Stimulated activated CD8-positive, alpha-beta memory T cell treated with anti-CD3 and anti-CD28 coated beads, Interleukin-15, amount 100 ng/mL, for 1 hour (primary cell): ENCODE measurements at regions not wholly inside any gene's neighbourhood (a gene's known extent, or its start where the extent isn't known, plus 50 kb on each side); places are given as distances from the start of the nearest gene placed in this dataset.

Experiments used
- DNase-seq: peaks from one replicate; pipeline ENCODE4 v3.0.0-alpha.2; 2020; ENCODE audit warnings: low read depth

DNA sequence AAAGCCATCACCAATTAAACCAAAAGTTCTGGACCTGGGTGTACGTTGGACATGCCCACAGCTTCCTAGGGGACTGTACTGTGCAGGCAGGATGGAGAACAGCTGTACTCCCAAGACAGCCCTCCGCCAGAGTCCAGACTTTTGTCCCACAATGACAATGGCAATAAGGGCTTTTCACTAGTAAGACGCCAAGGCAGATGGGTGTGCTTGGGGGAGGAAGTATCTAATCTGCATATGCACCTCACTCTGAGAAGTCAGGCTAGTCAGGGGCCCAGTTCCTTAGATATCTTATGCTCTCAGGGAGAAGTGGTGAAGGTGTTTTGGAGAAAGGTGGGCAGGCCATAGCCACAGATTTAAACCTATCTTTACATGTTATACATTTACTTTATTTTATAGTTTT, 85.1 kb upstream of the USP47 start:
- no peak for DNase-seq

DNA sequence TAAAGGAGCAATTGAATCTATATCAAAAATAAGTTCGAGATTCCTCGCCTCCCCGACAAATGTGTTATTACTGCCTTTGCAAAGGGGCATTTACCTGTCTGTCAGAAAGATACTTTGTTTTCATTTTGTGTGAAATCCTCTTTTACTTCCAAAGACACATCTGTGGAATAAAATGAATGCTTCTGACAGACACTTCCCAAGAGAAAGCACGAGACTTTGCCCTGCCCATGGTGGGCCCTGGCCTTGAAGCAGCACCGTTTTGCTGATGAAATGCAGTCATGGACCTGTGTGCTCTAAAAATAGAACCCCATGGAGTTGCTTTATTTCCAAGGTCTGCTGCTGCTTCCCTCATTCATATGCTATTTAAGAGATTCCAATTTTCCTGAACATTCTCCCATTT, 85.9 kb upstream of the USP47 start:
- no peak for DNase-seq

DNA sequence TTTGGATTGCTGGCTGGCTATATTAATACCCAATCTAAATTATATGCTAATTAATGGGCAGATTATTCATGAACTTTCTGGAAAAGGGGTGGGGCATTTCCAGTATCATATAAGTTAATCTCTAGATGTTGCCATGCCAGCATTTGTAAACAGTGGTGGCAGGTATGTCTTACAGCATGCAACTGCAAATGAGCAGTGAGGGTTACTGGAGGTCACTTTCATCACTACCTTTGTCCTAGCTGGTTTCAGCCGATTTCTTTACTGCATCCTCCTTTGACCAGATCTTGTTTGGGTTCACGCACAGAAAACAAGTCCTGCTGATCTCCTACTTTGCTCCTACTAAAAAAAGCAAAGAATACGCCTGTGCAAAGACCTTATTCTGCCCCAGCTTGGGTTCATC, 89.1 kb upstream of the USP47 start:
- DNase-seq: no peak

DNA sequence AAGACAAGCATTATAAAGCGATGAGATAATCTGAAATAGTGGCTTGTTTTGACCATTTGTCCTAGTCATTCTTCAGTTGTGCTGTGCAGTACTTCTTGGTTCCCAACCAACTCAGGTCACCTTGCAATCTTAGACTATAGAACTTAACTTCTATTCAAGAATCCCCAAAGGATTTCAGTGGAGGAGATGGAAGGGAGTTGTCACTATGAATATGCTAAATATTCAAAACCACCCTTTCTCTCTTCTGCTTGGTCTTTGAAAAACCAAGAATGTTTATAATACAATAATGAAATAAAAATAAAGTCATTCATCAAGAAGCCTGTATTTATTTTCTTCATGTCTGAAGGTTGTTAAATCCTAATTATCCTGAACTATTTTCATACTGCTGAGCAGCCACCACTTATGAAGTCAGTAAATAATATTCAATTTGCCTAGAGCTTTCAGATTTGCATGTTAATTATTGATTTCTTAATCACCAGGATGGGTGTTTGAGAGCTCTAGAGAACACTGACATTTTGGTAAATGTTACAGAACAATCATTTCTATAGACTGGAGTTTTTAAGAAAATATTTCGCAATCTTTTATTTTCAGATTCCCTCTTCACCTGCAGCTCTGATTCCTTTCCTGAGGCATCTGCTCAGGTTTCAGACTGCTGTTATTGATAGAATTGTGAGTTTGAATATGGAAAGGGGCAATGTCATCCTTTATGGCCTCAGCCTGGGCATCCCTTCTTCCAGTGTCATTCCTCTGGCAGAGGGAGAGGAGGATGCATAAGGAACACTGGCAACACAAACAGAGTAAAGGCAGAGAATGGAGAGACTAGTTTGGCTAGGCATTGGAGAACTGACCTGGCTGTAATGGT, 91.5 kb upstream of the USP47 start:
- DNase-seq: no peak

DNA sequence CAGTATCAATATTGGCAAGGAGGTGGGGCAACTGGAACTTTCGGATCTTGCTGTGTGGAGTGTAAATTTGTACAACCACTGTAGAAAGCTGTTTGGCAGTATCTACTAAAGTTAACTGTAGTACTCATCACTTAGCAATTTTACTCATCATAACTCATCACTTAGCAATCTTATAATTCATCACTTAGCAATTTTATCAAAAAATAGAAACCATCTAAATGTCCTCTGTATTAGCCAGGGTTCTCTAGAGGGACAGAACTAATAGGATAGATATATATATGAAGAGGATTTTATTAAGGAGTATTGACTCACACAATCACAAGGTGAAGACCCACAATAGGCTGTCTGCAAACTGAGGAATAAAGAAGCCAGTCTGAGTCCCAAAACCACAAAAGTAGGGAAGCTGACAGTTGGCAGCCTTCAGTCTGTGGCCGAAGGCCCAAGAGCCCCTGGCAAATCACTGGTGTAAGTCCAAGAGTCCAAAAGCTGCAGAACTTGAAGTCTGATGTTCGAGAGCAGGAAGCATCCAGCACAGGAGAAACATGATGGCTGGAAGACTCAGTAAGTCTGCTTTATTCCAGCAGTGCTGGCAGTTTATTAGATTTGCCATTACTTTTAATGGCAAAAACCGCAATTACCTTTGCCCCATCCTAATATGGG, 92.9 kb upstream of the USP47 start:
- DNase-seq: no peak

DNA sequence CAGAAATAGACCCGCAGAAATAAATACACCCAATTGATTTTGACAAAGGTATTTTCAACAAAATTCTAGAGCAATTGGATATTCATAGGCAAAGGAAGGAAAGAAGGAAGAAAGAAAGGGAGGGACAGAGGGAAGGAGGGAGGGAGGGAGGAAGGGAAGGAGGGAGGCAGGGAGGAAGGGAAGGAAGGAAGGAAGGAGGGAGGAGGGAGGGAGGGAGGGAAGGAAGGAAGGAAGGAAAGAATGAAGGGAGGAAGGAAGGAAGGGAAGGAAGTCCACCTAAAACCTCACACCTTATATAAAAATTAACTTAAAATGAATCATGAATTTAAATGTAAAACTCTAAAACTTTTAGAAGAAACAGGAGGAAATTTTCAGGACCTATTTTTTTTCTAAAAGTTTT, 94.2 kb upstream of the USP47 start:
- no peak for DNase-seq

DNA sequence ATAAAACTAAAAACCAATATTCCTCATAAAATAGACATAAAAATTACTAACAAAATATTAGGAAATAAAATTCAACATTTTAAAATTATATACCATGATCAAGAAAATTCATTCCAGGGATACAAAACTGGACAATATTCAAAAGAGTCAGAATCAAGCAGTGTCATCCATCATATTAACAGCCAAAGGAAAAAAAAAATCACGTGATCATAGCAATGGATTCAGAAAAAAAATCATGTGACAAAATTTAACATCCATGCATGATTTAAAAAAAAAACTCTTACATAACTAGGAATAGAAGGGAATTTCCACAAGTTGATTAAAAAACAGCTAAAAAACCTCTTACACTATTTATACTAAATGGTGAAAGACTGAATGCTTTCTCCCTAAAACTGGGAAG, 95.3 kb upstream of the USP47 start:
- DNase-seq: no peak

DNA sequence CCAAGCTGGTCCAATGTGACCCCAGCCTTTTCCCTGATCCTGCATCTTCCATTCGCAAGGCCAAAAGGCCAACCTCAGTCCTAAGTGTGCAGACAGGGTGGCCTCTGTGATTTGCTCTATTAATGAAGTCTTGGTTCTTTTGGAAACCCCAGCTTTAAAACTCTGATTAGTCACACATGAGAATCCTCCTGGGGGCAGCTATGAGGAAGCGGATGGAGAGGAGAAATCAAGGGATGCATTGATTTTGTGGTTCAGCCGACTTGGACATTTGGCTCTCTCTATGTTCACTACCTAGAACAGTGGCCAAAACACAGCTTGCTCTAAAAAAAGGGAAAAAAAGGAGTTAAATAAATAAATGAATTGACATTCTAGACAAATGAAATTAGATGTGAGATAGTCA, 98.6 kb upstream of the USP47 start:
- no peak for DNase-seq

DNA sequence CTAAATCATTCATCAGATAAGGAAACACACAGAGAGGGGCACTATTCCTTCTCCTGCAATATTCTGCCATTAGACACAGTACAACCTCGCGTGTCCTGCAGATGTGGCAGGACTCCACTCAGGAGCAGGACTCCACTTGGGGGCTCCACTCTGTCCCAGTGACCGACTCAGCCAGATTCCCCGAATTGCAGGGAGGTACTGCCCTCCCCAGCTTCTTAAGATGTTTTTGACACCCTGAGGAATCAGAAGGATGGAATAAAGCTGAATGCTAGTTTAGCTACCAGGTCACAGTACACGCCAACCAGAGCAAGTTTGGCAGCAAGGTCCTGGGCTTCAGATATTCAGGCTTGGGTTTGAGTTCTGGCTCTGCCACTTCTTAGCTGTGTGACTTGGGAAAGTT, 99.3 kb upstream of the USP47 start:
- no peak for DNase-seq

DNA sequence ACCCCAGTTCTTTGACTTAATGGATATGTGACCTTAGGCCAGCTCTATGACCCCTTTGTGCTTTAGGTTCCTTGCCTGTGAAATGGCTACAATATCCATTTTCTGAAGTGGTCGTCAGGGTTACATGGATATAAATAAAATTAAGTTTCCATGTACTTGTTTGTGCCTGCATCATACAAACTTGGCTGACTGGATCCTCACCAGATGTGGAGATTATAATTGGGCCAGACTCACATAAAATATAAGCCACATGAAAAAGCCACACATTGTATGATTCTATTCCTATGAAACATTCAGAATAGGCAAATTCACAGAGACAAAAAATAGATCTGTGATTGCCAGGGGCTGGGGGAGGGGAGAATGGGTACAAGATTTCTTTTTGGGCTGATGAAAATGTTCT, 100.9 kb upstream of the USP47 start:
- no peak for DNase-seq

DNA sequence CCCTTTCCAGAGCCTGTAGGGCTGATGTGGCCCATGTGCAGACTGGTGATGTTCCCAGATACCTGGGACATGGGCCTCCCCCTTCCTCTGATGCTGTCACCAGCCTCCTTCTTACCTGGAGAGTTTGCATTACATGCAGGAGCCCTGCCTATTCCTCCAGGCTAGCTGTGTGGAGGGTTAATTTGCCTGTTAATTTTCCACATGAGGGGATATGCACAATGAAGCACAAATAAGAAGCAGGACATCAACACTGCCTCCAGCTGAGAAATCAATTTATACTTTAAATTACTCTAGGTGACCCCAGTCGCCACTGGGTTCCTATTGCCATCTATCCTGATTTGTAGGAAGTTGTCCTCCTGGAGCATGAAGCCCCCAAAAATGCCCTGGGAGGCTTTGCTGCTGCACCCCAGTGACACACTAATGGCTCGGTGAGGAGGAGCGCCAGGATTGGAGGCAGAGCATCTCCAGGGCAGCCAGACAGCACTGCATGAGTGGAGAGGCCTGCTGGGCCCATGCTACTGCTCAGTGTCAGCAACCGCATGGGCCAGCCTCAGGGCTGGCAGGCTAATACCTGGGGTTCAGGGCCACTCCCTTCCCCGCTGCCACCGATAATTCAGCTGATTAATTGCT, 101.6 kb upstream of the USP47 start:
- DNase-seq: no peak

DNA sequence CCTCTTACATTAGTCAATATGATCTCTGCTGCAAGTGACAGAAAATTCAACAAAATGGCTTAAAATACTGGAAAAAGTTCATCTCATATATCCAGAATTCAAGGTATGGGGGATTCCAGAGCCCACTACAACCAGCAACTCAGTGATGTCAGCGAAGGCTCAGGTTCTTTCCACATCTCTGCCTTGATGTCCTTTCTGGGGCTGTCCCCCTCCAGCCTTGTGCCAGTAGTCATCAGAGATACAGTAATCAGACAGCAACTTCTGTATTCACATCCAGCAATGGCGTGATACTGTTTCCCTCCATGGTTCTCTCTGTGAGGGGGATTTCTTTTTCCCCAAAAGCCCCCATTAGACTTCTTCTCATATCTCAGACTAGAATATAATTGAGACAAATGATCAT, 103.4 kb upstream of the USP47 start:
- no peak for DNase-seq

DNA sequence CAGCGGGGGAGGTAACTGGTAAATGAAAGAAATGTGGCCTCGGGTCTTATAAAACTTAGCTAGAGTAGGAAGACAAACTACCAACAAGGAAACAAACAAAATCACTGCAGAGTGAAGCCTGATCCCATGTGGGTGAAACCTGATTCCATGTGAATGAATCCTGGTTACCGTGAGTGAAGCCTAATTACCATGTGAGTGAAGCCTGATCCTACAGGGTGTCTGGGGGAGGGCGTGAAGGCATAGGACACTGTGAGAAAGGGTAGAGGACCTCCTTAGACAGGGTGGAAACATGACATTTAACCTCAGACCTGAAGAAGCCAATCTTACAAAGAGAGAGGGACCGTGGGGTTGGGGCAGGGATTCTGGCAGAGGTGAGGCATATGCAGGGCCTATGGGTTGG, 106.2 kb upstream of the USP47 start:
- no peak for DNase-seq

DNA sequence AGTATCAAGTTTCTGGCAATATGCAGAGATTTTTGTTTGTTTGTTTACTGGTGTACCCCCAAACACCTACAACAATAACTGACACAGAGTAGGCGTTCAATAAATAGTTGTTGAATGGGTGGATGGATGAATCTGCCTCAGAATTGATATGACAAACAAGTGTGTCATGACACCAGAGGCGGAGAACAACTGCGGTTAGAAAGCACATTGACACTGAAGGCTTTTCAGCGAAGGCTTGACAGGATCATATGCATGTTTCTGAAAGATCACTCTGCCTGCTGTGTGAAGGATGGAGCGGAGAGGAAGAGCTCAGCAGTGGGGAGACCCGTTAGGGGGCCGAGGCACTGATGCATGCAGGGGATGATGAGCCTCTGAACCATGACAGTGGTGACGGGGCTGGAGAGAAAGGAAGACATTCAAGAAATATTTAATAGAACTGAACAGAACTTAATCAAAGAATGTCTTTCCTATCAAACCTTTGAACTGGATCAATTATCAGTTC, 108.5 kb upstream of the USP47 start:
- no peak for DNase-seq

DNA sequence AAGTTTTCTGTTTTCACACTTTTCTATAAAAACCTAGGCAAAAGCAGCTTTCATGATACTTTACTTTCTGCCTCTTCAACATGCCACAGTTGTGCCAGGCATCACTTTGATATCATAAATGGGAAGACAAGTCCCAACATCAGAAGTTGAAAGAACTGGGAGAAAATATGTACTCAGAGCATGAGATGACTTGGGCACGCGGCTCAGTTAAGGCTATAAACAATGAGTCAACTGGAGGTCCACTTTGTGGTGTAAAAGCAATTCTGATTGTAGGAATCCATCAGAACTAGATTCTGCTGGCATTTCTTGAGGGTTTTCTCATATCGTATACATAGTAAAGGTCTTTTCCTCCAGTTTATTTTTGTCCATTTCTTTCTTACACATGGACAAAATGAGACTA, 109.7 kb upstream of the USP47 start:
- no peak for DNase-seq

DNA sequence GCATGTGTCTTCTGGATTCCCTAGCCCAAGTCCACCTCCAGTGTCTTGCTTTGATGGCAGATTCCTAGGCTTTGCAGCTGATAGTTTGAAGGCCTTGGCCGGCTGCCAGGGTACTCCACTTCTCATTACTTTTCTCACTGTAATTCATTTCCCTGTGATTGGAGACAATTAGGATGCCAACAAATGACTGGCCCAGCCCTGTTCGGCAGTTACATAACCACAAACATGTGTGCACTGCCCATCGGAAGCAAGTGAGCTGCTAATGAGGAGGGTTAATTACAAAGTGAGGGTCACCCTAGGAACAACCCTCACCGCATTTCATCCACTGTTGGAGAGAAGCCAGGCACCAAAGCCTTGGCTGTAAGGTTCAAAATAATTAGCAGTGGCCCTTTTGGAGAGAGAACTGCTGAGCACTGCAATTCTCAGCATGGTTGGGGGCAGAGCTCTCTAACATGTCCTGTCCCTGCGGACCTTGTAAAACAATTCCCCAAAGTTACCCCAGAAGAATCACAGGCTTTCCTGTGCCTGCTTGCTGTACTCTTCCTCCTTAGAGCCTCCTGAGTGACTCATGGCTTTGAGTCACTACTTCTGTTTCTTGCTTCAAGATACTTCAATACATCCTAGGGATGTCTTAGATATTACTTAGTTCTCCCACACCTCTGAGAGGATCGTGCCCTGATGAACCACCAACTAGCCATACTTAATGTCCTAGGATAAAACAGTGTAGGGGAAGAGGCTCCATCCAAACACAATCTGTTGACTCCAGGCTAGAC, 109.7 kb upstream of the GALNT18 start:
- no peak for DNase-seq

DNA sequence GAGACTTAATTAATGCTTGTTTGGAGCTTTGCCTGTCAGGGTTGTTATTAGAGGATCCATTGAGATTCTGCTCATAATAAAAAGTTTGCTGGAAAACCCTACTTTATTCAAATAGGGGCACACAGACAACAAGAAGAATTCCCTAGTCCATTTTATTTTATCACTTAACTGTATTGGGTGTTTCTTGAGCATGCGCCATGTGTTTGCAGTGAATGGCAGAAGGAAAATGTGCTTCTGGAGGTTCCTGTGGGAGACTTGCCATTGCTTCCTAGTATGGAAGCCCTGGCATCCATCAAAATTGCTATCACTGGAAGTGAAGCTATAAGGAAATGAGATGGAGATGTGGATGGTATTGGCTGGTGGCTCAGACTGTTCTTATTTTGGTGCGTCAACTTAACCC, 106.6 kb upstream of the GALNT18 start:
- no peak for DNase-seq

DNA sequence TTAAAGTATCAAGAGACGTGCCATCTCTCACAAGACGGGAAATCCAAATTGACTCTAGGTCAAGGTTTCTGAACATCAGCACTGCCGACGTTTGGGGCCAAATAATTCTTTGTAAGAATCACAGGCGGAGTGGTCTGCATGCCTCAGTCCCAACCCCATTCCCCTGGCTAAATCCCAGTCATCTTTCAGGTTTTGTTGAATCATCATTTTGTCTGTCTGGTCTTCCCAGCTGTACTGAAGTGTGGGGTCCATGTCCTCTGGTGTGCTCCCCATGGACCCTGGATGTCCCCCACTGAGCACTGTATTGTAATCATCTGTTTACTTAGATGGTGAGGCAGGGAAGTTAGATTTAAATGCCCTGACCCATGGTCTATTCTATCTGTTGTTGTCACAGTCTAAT, 103.6 kb upstream of the GALNT18 start:
- no peak for DNase-seq

DNA sequence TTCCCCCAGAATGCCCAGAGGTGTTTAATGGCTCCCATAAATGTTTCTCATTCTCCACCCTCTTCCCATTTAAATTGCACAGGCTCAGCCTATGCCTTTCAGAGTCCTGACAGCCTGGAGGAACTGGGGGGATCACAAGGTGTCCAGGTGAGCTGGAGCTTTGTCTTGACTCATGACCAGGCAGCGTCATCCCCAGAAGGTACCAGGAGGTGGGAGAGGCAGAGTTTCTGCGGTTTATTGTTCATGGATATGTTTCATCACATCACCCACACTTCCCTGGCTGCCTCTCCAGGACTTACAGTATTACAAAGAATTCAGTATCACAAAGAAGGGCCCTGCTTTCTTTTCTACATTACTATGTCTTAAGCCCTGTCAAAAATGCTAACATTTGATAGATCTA, 103.2 kb upstream of the GALNT18 start:
- no peak for DNase-seq

DNA sequence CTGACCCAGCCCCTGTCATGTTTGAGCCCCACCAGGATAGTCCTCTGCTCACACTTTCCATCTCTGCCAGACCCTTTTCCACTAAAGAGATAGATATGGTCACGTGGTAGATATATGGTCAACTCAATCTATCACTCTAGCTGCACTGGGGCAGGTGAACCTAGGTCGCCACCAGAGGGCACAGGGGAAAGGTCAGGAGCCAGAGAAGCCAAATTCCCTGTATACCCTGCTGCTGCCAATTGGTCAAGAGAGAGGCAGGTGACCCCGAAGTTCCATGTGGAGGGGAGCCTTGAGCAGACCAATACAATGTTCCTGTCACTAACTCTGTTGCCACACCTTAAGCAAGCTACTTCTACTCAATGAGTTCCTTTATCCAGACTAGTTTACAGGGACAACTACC, 101.1 kb upstream of the GALNT18 start:
- no peak for DNase-seq

DNA sequence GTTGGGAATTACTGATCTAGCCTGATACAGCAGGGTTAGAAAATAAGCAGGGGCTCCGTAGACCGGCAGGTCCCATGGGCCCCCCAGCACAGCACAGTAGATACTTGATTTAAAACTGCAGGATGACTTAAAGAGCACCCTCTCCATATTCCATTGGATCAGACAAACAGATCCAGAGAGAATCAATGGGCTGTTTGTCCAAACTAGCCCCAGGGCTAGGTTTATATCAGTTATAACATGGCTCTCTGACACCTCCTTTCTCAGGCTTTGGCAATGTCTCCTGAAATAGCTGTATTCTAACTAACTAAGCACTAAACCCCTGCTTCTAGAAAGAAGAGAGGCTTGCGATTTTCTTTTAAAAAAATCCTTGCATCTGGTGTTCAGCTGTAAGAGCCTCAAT, 100.4 kb upstream of the GALNT18 start:
- no peak for DNase-seq

DNA sequence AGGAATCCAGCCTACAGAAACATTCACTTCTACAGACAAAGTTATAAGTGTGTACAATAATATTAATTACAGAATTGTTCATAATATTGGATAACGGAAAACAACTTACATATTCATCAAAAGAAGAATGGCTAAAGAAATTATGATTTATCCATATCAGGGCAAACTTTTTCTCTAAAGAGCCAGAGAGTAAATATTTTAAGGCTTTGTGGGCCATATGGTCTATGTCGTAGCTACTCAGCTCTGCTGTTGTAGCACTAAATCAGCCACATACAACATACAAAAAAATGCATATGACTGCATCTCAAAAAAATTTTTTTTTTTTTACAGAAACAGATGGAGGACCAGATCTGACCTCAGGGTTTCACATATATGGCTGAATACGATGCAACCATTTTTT, 96.7 kb upstream of the GALNT18 start:
- no peak for DNase-seq
